HG03460 (cell line): ENCODE measurements at regions not wholly inside any gene's neighbourhood (a gene's known extent, or its start where the extent isn't known, plus 50 kb on each side); places are given as distances from the start of the nearest gene placed in this dataset.
A peak's percentile ranks its signal among the peaks of the same experiment; 100 is the strongest.
"Not testable (repeated sequence)": the region's sequence is repeated elsewhere in the genome, so short reads cannot be mapped to it uniquely, and the experiment has no call there.

Source experiments
- ATAC-seq: cut with Tn5 transposase; IDR thresholded peaks from one replicate; pipeline ENCODE4 v1.9.1; 2021; ENCODE audit not compliant: unreplicated experiment

- no peak for ATAC-seq
These were observed 423.4 kb upstream of the MGMT start for GRCh38 chr10:129043691-129044090.

- ATAC-seq, result no peak
These were observed 421.4 kb upstream of the MGMT start for GRCh38 chr10:129045599-129045998.

GRCh38 chr10:129046065-129046681, 420.9 kb upstream of the MGMT start:
- ATAC-seq, result no peak

GRCh38 chr10:129046962-129047361, 420.1 kb upstream of the MGMT start:
- ATAC-seq, result no peak

GRCh38 chr10:129047600-129047999, 419.4 kb upstream of the MGMT start:
- no peak for ATAC-seq

GRCh38 chr10:129048513-129048912, 418.5 kb upstream of the MGMT start:
- no peak for ATAC-seq

- no peak for ATAC-seq
These were observed 417.5 kb upstream of the MGMT start for GRCh38 chr10:129049501-129049900.

- ATAC-seq, result no peak
These were observed 411.8 kb upstream of the MGMT start for GRCh38 chr10:129055225-129055624.

- ATAC-seq, result no peak
These were observed 411.1 kb upstream of the MGMT start for GRCh38 chr10:129055986-129056385.

- peak; percentile 41 for ATAC-seq
These were observed 410.0 kb upstream of the MGMT start for GRCh38 chr10:129056734-129057689.

GRCh38 chr10:129057856-129058663, 409.0 kb upstream of the MGMT start:
- peak; percentile 92 for ATAC-seq

GRCh38 chr10:129058664-129059155, 408.3 kb upstream of the MGMT start:
- no peak for ATAC-seq

- ATAC-seq, result no peak
These were observed 407.1 kb upstream of the MGMT start for GRCh38 chr10:129059977-129060376.

- ATAC-seq, result no peak
These were observed 403.8 kb upstream of the MGMT start for GRCh38 chr10:129063212-129063611.

- no peak for ATAC-seq
These were observed 403.2 kb upstream of the MGMT start for GRCh38 chr10:129063877-129064276.

- not testable (repeated sequence) for ATAC-seq
These were observed 400.5 kb upstream of the MGMT start for GRCh38 chr10:129066529-129066928.

- not testable (repeated sequence) for ATAC-seq
These were observed 395.6 kb upstream of the MGMT start for GRCh38 chr10:129071411-129071810.

GRCh38 chr10:129074939-129075338, 392.1 kb upstream of the MGMT start:
- no peak for ATAC-seq

- no peak for ATAC-seq
These were observed 391.5 kb upstream of the MGMT start for GRCh38 chr10:129075508-129075907.

GRCh38 chr10:129075927-129076326, 391.1 kb upstream of the MGMT start:
- no peak for ATAC-seq

- ATAC-seq, result no peak
These were observed 388.7 kb upstream of the MGMT start for GRCh38 chr10:129078346-129078745.
